ENCODE measurements at regions not wholly inside any gene's neighbourhood (a gene's known extent, or its start where the extent isn't known, plus 50 kb on each side); places are given as distances from the start of the nearest gene placed in this dataset.

- TF ChIP-seq TAF1 (IDR thresholded peaks at IDR 0.05; ENCODE audit: low read depth) (no peak), CREB1 (IDR thresholded peaks at IDR 0.05; ENCODE audit: low read depth) (no peak), YY1 (IDR thresholded peaks at IDR 0.05; ENCODE audit: low read depth) (no peak), FOXM1 (IDR thresholded peaks at IDR 0.05; ENCODE audit: borderline replicate concordance, low read depth) (no peak), MAX (IDR thresholded peaks at IDR 0.05) (no peak), EGR1 (IDR thresholded peaks at IDR 0.05) (no peak), CEBPB (IDR thresholded peaks at IDR 0.05) (no peak), TEAD4 (IDR thresholded peaks at IDR 0.05) (no peak), EP300 (IDR thresholded peaks at IDR 0.05; ENCODE audit: borderline replicate concordance) (no peak)
Observed at GRCh38 chr13:31036731-31037695, 104.6 kb downstream of the TEX26 start.

DNA sequence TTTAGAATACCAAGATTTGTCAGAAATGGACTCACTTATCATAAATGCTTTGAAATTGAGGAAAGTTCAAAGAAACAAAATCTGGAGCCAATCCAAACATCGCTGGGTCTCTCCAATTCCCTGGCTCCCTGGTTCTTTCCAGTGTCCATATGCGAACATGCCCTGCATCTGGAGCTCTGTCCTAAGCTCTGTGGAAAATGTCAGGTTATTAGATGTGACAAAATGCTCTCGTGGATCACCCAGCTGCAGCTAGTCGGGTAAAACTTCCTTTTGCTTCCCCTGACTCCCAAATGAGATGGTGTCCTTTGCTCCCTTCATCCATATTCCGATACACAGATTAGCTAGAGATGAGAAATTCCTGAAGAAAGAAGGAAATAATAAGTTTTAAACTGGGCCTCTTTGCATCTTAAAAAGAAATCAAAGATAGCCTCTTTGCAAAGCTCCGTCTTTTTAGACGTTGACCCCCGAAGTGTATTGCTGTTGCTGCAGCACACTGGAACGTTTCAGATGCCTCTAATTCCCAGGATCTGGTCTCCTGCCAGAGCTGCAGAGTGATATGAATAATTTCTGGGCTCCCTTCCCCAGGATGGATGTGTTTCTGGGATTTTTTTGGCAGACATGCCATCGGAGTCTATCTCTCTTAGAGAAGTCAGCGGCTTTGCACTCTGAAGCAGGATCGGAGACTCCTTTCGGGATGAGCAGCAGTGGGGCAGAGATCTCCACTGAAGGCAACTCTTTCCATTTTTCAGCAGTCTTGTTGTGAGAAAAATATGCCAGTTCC is 102.9 kb downstream of the TEX26 start:
- no peak for TF ChIP-seq ZBTB7A (IDR thresholded peaks at IDR 0.05; ENCODE audit: low read depth)
- no peak for TF ChIP-seq NFIC (IDR thresholded peaks at IDR 0.05)
- no peak for TF ChIP-seq EGR1 (IDR thresholded peaks at IDR 0.05)
- no peak for TF ChIP-seq CREB1 (IDR thresholded peaks at IDR 0.05; ENCODE audit: low read depth)
- no peak for TF ChIP-seq TCF12 (IDR thresholded peaks at IDR 0.05; ENCODE audit: low read depth)
- TF ChIP-seq, protein P1, sequence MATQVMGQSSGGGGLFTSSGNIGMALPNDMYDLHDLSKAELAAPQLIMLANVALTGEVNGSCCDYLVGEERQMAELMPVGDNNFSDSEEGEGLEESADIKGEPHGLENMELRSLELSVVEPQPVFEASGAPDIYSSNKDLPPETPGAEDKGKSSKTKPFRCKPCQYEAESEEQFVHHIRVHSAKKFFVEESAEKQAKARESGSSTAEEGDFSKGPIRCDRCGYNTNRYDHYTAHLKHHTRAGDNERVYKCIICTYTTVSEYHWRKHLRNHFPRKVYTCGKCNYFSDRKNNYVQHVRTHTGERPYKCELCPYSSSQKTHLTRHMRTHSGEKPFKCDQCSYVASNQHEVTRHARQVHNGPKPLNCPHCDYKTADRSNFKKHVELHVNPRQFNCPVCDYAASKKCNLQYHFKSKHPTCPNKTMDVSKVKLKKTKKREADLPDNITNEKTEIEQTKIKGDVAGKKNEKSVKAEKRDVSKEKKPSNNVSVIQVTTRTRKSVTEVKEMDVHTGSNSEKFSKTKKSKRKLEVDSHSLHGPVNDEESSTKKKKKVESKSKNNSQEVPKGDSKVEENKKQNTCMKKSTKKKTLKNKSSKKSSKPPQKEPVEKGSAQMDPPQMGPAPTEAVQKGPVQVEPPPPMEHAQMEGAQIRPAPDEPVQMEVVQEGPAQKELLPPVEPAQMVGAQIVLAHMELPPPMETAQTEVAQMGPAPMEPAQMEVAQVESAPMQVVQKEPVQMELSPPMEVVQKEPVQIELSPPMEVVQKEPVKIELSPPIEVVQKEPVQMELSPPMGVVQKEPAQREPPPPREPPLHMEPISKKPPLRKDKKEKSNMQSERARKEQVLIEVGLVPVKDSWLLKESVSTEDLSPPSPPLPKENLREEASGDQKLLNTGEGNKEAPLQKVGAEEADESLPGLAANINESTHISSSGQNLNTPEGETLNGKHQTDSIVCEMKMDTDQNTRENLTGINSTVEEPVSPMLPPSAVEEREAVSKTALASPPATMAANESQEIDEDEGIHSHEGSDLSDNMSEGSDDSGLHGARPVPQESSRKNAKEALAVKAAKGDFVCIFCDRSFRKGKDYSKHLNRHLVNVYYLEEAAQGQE (IDR thresholded peaks at IDR 0.05; ENCODE audit: low read depth): no peak
- TF ChIP-seq RAD21 (IDR thresholded peaks at IDR 0.05; ENCODE audit: low read depth): no peak
- no peak for TF ChIP-seq TAF1 (IDR thresholded peaks at IDR 0.05; ENCODE audit: low read depth)
- no peak for TF ChIP-seq YY1 (IDR thresholded peaks at IDR 0.05; ENCODE audit: low read depth)
- TF ChIP-seq, protein P2, sequence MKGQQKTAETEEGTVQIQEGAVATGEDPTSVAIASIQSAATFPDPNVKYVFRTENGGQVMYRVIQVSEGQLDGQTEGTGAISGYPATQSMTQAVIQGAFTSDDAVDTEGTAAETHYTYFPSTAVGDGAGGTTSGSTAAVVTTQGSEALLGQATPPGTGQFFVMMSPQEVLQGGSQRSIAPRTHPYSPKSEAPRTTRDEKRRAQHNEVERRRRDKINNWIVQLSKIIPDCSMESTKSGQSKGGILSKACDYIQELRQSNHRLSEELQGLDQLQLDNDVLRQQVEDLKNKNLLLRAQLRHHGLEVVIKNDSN (IDR thresholded peaks at IDR 0.05): no peak
- TF ChIP-seq MAX (IDR thresholded peaks at IDR 0.05): no peak
- no peak for TF ChIP-seq FOXM1 (IDR thresholded peaks at IDR 0.05; ENCODE audit: borderline replicate concordance, low read depth)
- TF ChIP-seq EP300 (IDR thresholded peaks at IDR 0.05; ENCODE audit: borderline replicate concordance): no peak
- no peak for TF ChIP-seq CEBPB (IDR thresholded peaks at IDR 0.05)
- no peak for TF ChIP-seq TEAD4 (IDR thresholded peaks at IDR 0.05)

GRCh38 chr13:31032528-31033113 is 100.2 kb downstream of the TEX26 start:
- TF ChIP-seq RAD21 (IDR thresholded peaks at IDR 0.05; ENCODE audit: low read depth): no peak
- no peak for TF ChIP-seq TCF12 (IDR thresholded peaks at IDR 0.05; ENCODE audit: low read depth)
- no peak for TF ChIP-seq TEAD4 (IDR thresholded peaks at IDR 0.05)
- no peak for TF ChIP-seq ZBTB7A (IDR thresholded peaks at IDR 0.05; ENCODE audit: low read depth)

DNA sequence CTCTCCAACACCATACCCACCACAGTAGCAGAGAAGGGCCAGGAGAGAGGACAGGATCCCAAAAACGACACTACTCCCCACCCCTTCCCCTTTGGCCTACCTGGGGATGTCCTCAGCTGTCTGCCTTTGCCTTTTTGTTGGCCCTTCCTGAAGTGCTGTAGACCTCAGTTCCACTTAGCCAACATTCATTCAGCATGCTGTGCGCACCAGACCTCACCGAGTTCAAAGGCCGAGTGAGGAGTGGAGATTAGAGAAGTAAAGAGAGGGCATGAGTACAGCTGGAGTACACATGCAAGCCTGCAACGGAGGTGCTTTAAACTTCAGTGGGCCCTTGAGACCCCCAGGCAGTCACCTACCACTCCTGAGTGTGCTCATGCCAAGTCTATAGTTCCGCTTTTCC is 99.0 kb downstream of the TEX26 start:
- no peak for TF ChIP-seq MAX (IDR thresholded peaks at IDR 0.05)
- no peak for TF ChIP-seq TAF1 (IDR thresholded peaks at IDR 0.05; ENCODE audit: low read depth)
- no peak for TF ChIP-seq FOXM1 (IDR thresholded peaks at IDR 0.05; ENCODE audit: borderline replicate concordance, low read depth)
- TF ChIP-seq EP300 (IDR thresholded peaks at IDR 0.05; ENCODE audit: borderline replicate concordance): no peak
- TF ChIP-seq, protein P2 (IDR thresholded peaks at IDR 0.05): no peak
- no peak for TF ChIP-seq NFIC (IDR thresholded peaks at IDR 0.05)
- no peak for TF ChIP-seq YY1 (IDR thresholded peaks at IDR 0.05; ENCODE audit: low read depth)
- TF ChIP-seq CEBPB (IDR thresholded peaks at IDR 0.05): no peak
- TF ChIP-seq EGR1 (IDR thresholded peaks at IDR 0.05): no peak
- TF ChIP-seq TCF12 (IDR thresholded peaks at IDR 0.05; ENCODE audit: low read depth): no peak
- no peak for TF ChIP-seq ZBTB7A (IDR thresholded peaks at IDR 0.05; ENCODE audit: low read depth)
- no peak for TF ChIP-seq TEAD4 (IDR thresholded peaks at IDR 0.05)
- no peak for TF ChIP-seq CREB1 (IDR thresholded peaks at IDR 0.05; ENCODE audit: low read depth)

GRCh38 chr13:31029102-31029501 is 96.6 kb downstream of the TEX26 start:
- TF ChIP-seq, protein P1 (IDR thresholded peaks at IDR 0.05; ENCODE audit: low read depth): no peak
- TF ChIP-seq EP300 (IDR thresholded peaks at IDR 0.05; ENCODE audit: borderline replicate concordance) (no peak), CEBPB (IDR thresholded peaks at IDR 0.05) (no peak), ZBTB7A (IDR thresholded peaks at IDR 0.05; ENCODE audit: low read depth) (no peak), TEAD4 (IDR thresholded peaks at IDR 0.05) (no peak), FOXM1 (IDR thresholded peaks at IDR 0.05; ENCODE audit: borderline replicate concordance, low read depth) (no peak), NFIC (IDR thresholded peaks at IDR 0.05) (no peak), TAF1 (IDR thresholded peaks at IDR 0.05; ENCODE audit: low read depth) (no peak), TCF12 (IDR thresholded peaks at IDR 0.05; ENCODE audit: low read depth) (no peak), CREB1 (IDR thresholded peaks at IDR 0.05; ENCODE audit: low read depth) (no peak), MAX (IDR thresholded peaks at IDR 0.05) (no peak), RAD21 (IDR thresholded peaks at IDR 0.05; ENCODE audit: low read depth) (no peak), EGR1 (IDR thresholded peaks at IDR 0.05) (no peak), YY1 (IDR thresholded peaks at IDR 0.05; ENCODE audit: low read depth) (no peak)
- TF ChIP-seq, protein P2 (IDR thresholded peaks at IDR 0.05): no peak
